Uterus (tissue), 2 donors: ENCODE measurements at regions not wholly inside any gene's neighbourhood (a gene's known extent, or its start where the extent isn't known, plus 50 kb on each side); places are given as distances from the start of the nearest gene placed in this dataset.

Experiments used
- CTCF ChIP-seq, 4 experiments: fragments of 200-600 bp in 2 of 4; fragments of 450-650 bp in 2 of 4; sonication (generic) in 2 of 4; IDR thresholded peaks; one replicate each; pipeline ENCODE4 v1.5.1; 2016 to 2019; ENCODE audit warnings: antibody characterized with exemption in 4 of 4, mild to moderate bottlenecking in 2 of 4, moderate library complexity in 1 of 4
- POLR2A ChIP-seq, 2 donors: fragments of 450-650 bp; IDR thresholded peaks; one replicate each; pipeline ENCODE4 v1.6.1; 2016; ENCODE audit warnings: antibody characterized with exemption in 2 of 2, mild to moderate bottlenecking in 1 of 2, moderate library complexity in 1 of 2

GRCh38 chr2:75375646-75376582 is 176.6 kb upstream of the TACR1 start:
- no peak for TF ChIP-seq POLR2A (IDR thresholded peaks at IDR 0.05)
- no peak for TF ChIP-seq CTCF (IDR thresholded peaks at IDR 0.05)
